ENCODE measurements at regions not wholly inside any gene's neighbourhood (a gene's known extent, or its start where the extent isn't known, plus 50 kb on each side); places are given as distances from the start of the nearest gene placed in this dataset.

DNA sequence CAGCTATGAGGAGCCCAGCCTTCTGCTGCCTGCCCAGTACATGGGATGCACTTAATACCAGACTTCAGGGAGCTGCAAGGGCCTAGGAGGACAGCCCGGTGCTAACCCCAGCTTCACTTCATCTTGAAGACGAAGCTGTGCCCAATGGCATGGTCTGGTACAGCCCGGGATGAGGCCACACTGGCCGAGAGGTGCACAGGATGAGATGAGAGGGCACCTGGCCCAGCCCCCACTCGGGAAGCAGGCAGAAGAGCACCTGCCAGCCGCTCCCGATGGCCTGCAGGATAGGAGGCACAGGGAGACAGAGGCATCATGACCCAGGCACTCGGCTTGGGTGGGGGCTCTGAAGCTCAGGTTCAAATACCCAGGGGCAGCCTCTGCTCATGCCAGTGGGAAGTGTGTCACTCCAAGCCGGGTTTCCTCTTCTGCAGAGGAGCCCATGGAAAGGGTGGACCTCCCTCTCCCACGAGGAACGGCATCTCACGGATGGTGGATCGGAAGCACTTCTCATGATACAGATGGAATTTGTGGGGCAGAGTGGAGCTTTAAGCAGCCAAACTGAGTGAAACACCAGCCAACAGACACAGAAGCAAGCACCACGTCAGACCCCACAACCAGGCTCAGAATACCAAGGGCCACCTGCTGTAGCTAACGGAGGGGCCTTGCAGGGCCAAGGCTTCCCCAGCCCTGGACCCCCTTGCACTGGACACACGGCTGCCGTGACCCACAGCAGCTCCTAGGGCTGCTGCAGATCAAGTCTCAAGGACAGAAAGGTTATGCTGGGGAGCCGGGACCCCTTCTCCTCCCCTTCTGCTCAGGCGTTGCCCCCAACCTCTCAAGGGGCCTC lies 875.2 kb downstream of the BRD1 start:
- Histone ChIP-seq H3K4me2 (ENCODE audit: low read depth, low read length) (no peak overlapping the region), H3K27ac (ENCODE audit: low read length) (no peak overlapping the region), H3K27me3 (replicated peaks; ENCODE audit: insufficient read depth, low read length) (peaks cover 76% of the 10 kb centered on the region), H4K20me1 (ENCODE audit: insufficient read depth, low read length) (no peaks in the 10 kb centered on the region), H3K9ac (ENCODE audit: low read length) (no peak overlapping the region), H3K4me3 (ENCODE audit: low read length) (no peak overlapping the region), H3K9me2 (replicated peaks; ENCODE audit: insufficient read depth, low read length) (no peaks in the 10 kb centered on the region), H3K79me2 (ENCODE audit: low read length) (no peaks in the 10 kb centered on the region), H3K4me1 (ENCODE audit: low read length) (no peaks in the 10 kb centered on the region), H2AFZ (ENCODE audit: low read length) (no peak overlapping the region), H3F3A (ENCODE audit: insufficient read depth, low read length) (no peaks in the 10 kb centered on the region), H3K9me3 (replicated peaks; ENCODE audit: insufficient read depth, low read length) (no peaks in the 10 kb centered on the region), H3K36me3 (replicated peaks; ENCODE audit: insufficient read depth, low read length) (no peaks in the 10 kb centered on the region)
- TF ChIP-seq, protein P1, sequence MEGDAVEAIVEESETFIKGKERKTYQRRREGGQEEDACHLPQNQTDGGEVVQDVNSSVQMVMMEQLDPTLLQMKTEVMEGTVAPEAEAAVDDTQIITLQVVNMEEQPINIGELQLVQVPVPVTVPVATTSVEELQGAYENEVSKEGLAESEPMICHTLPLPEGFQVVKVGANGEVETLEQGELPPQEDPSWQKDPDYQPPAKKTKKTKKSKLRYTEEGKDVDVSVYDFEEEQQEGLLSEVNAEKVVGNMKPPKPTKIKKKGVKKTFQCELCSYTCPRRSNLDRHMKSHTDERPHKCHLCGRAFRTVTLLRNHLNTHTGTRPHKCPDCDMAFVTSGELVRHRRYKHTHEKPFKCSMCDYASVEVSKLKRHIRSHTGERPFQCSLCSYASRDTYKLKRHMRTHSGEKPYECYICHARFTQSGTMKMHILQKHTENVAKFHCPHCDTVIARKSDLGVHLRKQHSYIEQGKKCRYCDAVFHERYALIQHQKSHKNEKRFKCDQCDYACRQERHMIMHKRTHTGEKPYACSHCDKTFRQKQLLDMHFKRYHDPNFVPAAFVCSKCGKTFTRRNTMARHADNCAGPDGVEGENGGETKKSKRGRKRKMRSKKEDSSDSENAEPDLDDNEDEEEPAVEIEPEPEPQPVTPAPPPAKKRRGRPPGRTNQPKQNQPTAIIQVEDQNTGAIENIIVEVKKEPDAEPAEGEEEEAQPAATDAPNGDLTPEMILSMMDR (IDR thresholded peaks at IDR 0.05; ENCODE audit: low read length) = no peak
- TF ChIP-seq EZH2phosphoT487 (IDR thresholded peaks at IDR 0.05; ENCODE audit: low read length) = no peak
- no peak for TF ChIP-seq EZH2 (optimal IDR thresholded peaks at IDR 0.05; ENCODE audit: low read depth, low read length)
- DNase-seq = no peak

DNA sequence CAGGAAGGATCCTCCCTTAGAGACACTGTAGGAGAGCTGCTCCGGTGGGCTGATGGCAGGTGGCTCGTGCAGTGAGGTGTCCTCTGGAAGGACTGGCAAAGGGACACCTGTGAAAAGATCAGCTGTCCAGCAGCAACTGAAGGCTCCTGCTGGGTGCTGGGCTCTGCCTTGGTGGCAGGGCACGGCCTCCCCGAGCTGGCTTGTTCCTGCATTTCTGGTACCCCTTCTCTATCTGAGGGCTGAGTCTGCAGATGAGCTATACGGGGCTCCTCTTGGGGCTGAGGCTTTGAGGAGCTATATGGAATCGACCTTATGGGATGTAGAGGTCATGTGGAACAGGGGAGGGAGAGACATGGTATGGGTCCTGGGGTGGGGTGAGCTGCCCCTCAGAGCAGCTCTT lies 875.8 kb downstream of the BRD1 start:
- H3K9me3 ChIP-seq (replicated peaks; ENCODE audit: insufficient read depth, low read length) = no peaks in the 10 kb centered on the region

DNA sequence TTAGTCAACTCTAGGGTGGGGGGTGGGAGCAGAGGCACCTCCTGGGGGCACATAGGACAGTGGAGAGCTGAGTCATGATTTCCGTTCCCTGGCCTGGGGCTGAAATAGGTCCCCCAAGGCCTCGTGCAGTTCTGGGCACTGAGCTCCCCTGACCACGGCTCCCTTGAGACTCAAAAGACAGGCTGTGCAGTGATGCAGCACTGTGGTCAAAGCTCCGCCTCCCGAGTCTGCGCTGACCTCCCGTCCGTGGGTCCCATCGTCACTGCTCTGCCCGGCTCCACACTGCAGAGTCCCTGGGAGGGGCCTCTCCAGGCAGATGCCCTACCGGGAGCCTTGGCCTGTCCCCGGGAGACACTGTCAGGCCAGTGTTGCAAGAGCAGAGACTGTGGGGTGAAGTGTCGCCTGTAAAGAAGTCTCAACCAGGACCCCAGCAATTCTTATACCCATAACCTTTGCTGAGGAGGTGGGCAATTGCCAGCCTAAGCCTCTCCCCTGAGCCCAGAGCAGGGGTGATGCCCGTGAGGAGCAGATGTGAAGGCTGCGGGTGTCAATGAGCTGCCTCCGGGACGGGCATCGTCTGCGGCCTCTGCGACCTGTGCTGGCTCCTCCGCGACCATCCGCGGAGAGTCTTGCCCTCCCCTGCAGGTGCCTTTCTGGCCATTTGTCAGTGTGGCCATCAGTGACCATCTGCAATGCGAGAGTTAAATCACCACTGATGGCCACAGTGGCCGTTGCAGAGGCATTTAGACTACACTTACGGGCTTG lies 877.3 kb downstream of the BRD1 start:
- Histone ChIP-seq H3K9me2 (replicated peaks; ENCODE audit: insufficient read depth, low read length) (no peaks in the 10 kb centered on the region), H3K9ac (ENCODE audit: low read length) (no peak overlapping the region), H3K4me2 (ENCODE audit: low read depth, low read length) (no peak overlapping the region), H3K36me3 (replicated peaks; ENCODE audit: insufficient read depth, low read length) (no peaks in the 10 kb centered on the region), H3K4me1 (ENCODE audit: low read length) (no peaks in the 10 kb centered on the region), H3K27ac (ENCODE audit: low read length) (no peak overlapping the region), H3K9me3 (replicated peaks; ENCODE audit: insufficient read depth, low read length) (no peaks in the 10 kb centered on the region), H2AFZ (ENCODE audit: low read length) (no peak overlapping the region), H3F3A (ENCODE audit: insufficient read depth, low read length) (no peaks in the 10 kb centered on the region), H4K20me1 (ENCODE audit: insufficient read depth, low read length) (no peaks in the 10 kb centered on the region), H3K79me2 (ENCODE audit: low read length) (no peaks in the 10 kb centered on the region), H3K4me3 (ENCODE audit: low read length) (no peak overlapping the region), H3K27me3 (replicated peaks; ENCODE audit: insufficient read depth, low read length) (peaks cover 84% of the 10 kb centered on the region)
- TF ChIP-seq EZH2 (optimal IDR thresholded peaks at IDR 0.05; ENCODE audit: low read depth, low read length) (no peak), EZH2phosphoT487 (IDR thresholded peaks at IDR 0.05; ENCODE audit: low read length) (no peak)
- TF ChIP-seq, protein P1 (IDR thresholded peaks at IDR 0.05; ENCODE audit: low read length) = no peak
- DNase-seq = no peak

More for the DNA sequence above, 875.8 kb downstream of the BRD1 start:
- Histone ChIP-seq H3K4me3 (ENCODE audit: low read length) (no peak overlapping the region), H3K9ac (ENCODE audit: low read length) (no peak overlapping the region), H3K27ac (ENCODE audit: low read length) (no peak overlapping the region), H3K36me3 (replicated peaks; ENCODE audit: insufficient read depth, low read length) (no peaks in the 10 kb centered on the region), H3K4me2 (ENCODE audit: low read depth, low read length) (no peak overlapping the region), H3K27me3 (replicated peaks; ENCODE audit: insufficient read depth, low read length) (peaks cover 75% of the 10 kb centered on the region), H3K4me1 (ENCODE audit: low read length) (no peaks in the 10 kb centered on the region), H3K79me2 (ENCODE audit: low read length) (no peaks in the 10 kb centered on the region), H3F3A (ENCODE audit: insufficient read depth, low read length) (no peaks in the 10 kb centered on the region), H3K9me2 (replicated peaks; ENCODE audit: insufficient read depth, low read length) (no peaks in the 10 kb centered on the region), H4K20me1 (ENCODE audit: insufficient read depth, low read length) (no peaks in the 10 kb centered on the region), H2AFZ (ENCODE audit: low read length) (no peak overlapping the region)
- DNase-seq = no peak
- TF ChIP-seq, protein P1 (IDR thresholded peaks at IDR 0.05; ENCODE audit: low read length) = no peak
- TF ChIP-seq EZH2phosphoT487 (IDR thresholded peaks at IDR 0.05; ENCODE audit: low read length) (no peak), EZH2 (optimal IDR thresholded peaks at IDR 0.05; ENCODE audit: low read depth, low read length) (no peak)

Data from MM.1S (cell line).